Astrocyte (in vitro differentiated cells and primary cell): ENCODE measurements at regions not wholly inside any gene's neighbourhood (a gene's known extent, or its start where the extent isn't known, plus 50 kb on each side); places are given as distances from the start of the nearest gene placed in this dataset.
"Not testable (repeated sequence)": the region's sequence is repeated elsewhere in the genome, so short reads cannot be mapped to it uniquely, and the experiment has no call there.

ENCODE experiments used
- DNase-seq: peaks from one replicate; pipeline ENCODE4 v3.0.0-alpha.2; 2010; ENCODE audit warnings: low read depth
- FAIRE-seq: peaks from 2 replicates; lab custom pipeline; 2011; peaks lifted over from hg19 to GRCh38; lab: Jason Lieb, UNC
- H2AFZ ChIP-seq: 2 replicates; pipeline ENCODE4 v1.6.0; 2012; ENCODE audit warnings: low read depth, low read length, inconsistent platforms
- H3K27ac ChIP-seq: 2 replicates; pipeline ENCODE4 v1.5.1; 2011; ENCODE audit warnings: low read depth, low read length, inconsistent platforms
- H3K27me3 ChIP-seq: 2 replicates; pipeline ENCODE4 v1.6.0; 2011; ENCODE audit warnings: low read length, inconsistent platforms; ENCODE audit not compliant: insufficient read depth
- H3K36me3 ChIP-seq: 2 replicates; pipeline ENCODE4 v1.5.1; 2011; ENCODE audit warnings: low read length, inconsistent platforms; ENCODE audit not compliant: insufficient read depth
- H3K4me1 ChIP-seq: 2 replicates; pipeline ENCODE4 v1.5.1; 2011; ENCODE audit warnings: low read length, inconsistent platforms; ENCODE audit not compliant: insufficient read depth
- H3K4me2 ChIP-seq: 2 replicates; pipeline ENCODE4 v1.6.0; 2012; ENCODE audit warnings: low read length, inconsistent platforms
- H3K4me3 ChIP-seq: 2 replicates; pipeline ENCODE4 v1.5.1; 2011; ENCODE audit warnings: low read depth, mild to moderate bottlenecking, low read length, inconsistent platforms; ENCODE audit not compliant: insufficient read depth
- H3K79me2 ChIP-seq: 2 replicates; pipeline ENCODE4 v1.6.0; 2012; ENCODE audit warnings: mild to moderate bottlenecking, low read length, inconsistent platforms; ENCODE audit not compliant: insufficient read depth
- H3K9ac ChIP-seq: 2 replicates; pipeline ENCODE4 v1.6.0; 2012; ENCODE audit warnings: mild to moderate bottlenecking, low read length, inconsistent platforms
- H3K9me3 ChIP-seq: 2 replicates; pipeline ENCODE4 v1.5.1; 2012; ENCODE audit warnings: low read depth, mild to moderate bottlenecking, low read length, inconsistent platforms; ENCODE audit not compliant: insufficient read depth
- H4K20me1 ChIP-seq: 2 replicates; pipeline ENCODE4 v1.6.0; 2012; ENCODE audit warnings: low read length, inconsistent platforms; ENCODE audit not compliant: insufficient read depth
- H3K27ac Mint-ChIP-seq: one replicate; pipeline ENCODE4 v1.8.0; 2021; ENCODE audit warnings: mild to moderate bottlenecking, mixed read lengths; ENCODE audit not compliant: unreplicated experiment
- H3K27me3 Mint-ChIP-seq: one replicate; pipeline ENCODE4 v1.8.0; 2021; ENCODE audit warnings: low read depth, mixed read lengths; ENCODE audit not compliant: unreplicated experiment
- H3K36me3 Mint-ChIP-seq: one replicate; pipeline ENCODE4 v1.8.0; 2021; ENCODE audit warnings: low read depth, mixed read lengths; ENCODE audit not compliant: unreplicated experiment
- H3K4me1 Mint-ChIP-seq: one replicate; pipeline ENCODE4 v1.8.0; 2021; ENCODE audit warnings: low read depth, mixed read lengths; ENCODE audit not compliant: unreplicated experiment
- H3K4me3 Mint-ChIP-seq: one replicate; pipeline ENCODE4 v1.8.0; 2021; ENCODE audit warnings: mild to moderate bottlenecking, moderate library complexity, mixed read lengths; ENCODE audit not compliant: unreplicated experiment
- H3K9me3 Mint-ChIP-seq: one replicate; pipeline ENCODE4 v1.8.0; 2021; ENCODE audit warnings: mild to moderate bottlenecking, mixed read lengths; ENCODE audit not compliant: unreplicated experiment
- EZH2 ChIP-seq: IDR thresholded peaks from 2 replicates; pipeline ENCODE4 v1.6.1; 2012; ENCODE audit warnings: mild to moderate bottlenecking, low read length, inconsistent platforms; ENCODE audit not compliant: insufficient read depth
- TF ChIP-seq, protein P1 (sequence below): IDR thresholded peaks from 2 replicates; pipeline ENCODE4 v1.5.1; 2011; ENCODE audit warnings: low read depth, mild to moderate bottlenecking, inconsistent platforms, low read length, moderate library complexity; ENCODE audit not compliant: insufficient read depth

GRCh38 chrX:114272096-114272686 is 311.7 kb upstream of the HTR2C start:
- FAIRE-seq = peak; percentile 68

GRCh38 chrX:114270371-114270770 is 313.5 kb upstream of the HTR2C start:
- not testable (repeated sequence) for H3K36me3 ChIP-seq, H2AFZ ChIP-seq, H3K79me2 ChIP-seq, H4K20me1 ChIP-seq, H3K9me3 ChIP-seq, H3K4me3 ChIP-seq, H3K27ac Mint-ChIP-seq, H3K4me1 ChIP-seq, H3K9me3 Mint-ChIP-seq, H3K27me3 Mint-ChIP-seq, H3K9ac ChIP-seq, H3K27ac ChIP-seq, DNase-seq, FAIRE-seq, H3K36me3 Mint-ChIP-seq, H3K4me1 Mint-ChIP-seq, H3K4me2 ChIP-seq, H3K27me3 ChIP-seq, H3K4me3 Mint-ChIP-seq

More at GRCh38 chrX:114272096-114272686, 311.7 kb upstream of the HTR2C start:
- no peaks in the 10 kb centered on the region for H3K79me2 ChIP-seq
- H3K27ac ChIP-seq = no peak overlapping the region
- Mint-ChIP-seq H3K4me3 (no peak overlapping the region), H3K27me3 (no peaks in the 10 kb centered on the region), H3K36me3 (no peaks in the 10 kb centered on the region), H3K9me3 (peaks cover 2% of the 10 kb centered on the region), H3K27ac (no peak overlapping the region), H3K4me1 (peaks cover 7% of the 10 kb centered on the region)
- H2AFZ ChIP-seq = no peak overlapping the region
- TF ChIP-seq EZH2 = no peak
- TF ChIP-seq, protein P1, sequence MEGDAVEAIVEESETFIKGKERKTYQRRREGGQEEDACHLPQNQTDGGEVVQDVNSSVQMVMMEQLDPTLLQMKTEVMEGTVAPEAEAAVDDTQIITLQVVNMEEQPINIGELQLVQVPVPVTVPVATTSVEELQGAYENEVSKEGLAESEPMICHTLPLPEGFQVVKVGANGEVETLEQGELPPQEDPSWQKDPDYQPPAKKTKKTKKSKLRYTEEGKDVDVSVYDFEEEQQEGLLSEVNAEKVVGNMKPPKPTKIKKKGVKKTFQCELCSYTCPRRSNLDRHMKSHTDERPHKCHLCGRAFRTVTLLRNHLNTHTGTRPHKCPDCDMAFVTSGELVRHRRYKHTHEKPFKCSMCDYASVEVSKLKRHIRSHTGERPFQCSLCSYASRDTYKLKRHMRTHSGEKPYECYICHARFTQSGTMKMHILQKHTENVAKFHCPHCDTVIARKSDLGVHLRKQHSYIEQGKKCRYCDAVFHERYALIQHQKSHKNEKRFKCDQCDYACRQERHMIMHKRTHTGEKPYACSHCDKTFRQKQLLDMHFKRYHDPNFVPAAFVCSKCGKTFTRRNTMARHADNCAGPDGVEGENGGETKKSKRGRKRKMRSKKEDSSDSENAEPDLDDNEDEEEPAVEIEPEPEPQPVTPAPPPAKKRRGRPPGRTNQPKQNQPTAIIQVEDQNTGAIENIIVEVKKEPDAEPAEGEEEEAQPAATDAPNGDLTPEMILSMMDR = no peak
- DNase-seq = no peak
- no peak overlapping the region for H3K4me2 ChIP-seq
- H4K20me1 ChIP-seq = no peaks in the 10 kb centered on the region
- H3K9ac ChIP-seq = no peak overlapping the region
- no peaks in the 10 kb centered on the region for H3K27me3 ChIP-seq
- H3K4me1 ChIP-seq = no peaks in the 10 kb centered on the region
- H3K4me3 ChIP-seq = no peak overlapping the region
- no peaks in the 10 kb centered on the region for H3K36me3 ChIP-seq
- H3K9me3 ChIP-seq = no peaks in the 10 kb centered on the region

DNA sequence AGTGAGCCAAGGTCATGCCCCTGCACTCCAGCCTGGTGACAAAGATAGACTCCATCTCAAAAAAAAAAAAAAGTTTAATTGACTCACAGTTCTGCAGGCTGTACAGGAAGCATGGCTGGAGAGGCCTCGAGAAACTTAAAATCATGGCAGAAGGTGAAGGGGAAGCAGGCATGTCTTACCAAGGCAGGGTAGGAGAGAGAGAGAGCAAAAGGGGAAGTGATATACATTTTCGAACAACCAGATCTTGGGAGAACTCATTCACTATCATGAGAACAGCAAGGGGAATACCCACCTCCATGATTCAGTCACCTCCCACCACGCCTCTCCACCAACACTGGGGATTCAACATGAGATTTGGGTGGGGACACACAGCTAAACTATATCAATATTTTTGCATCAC is 315.2 kb upstream of the HTR2C start:
- H3K79me2 ChIP-seq = no peaks in the 10 kb centered on the region
- Mint-ChIP-seq H3K27me3 (no peaks in the 10 kb centered on the region), H3K27ac (no peak overlapping the region), H3K4me3 (no peak overlapping the region), H3K4me1 (peaks cover 10% of the 10 kb centered on the region), H3K36me3 (no peaks in the 10 kb centered on the region), H3K9me3 (peaks cover 2% of the 10 kb centered on the region)
- H3K27me3 ChIP-seq = no peaks in the 10 kb centered on the region
- no peak for DNase-seq
- H3K4me1 ChIP-seq = no peaks in the 10 kb centered on the region
- H3K4me2 ChIP-seq = no peak overlapping the region
- H3K4me3 ChIP-seq = no peak overlapping the region
- H3K9ac ChIP-seq = no peak overlapping the region
- TF ChIP-seq EZH2 = no peak
- TF ChIP-seq, protein P1 = no peak
- H3K36me3 ChIP-seq = no peaks in the 10 kb centered on the region
- no peak overlapping the region for H3K27ac ChIP-seq
- H2AFZ ChIP-seq = no peak overlapping the region
- no peaks in the 10 kb centered on the region for H4K20me1 ChIP-seq
- no peaks in the 10 kb centered on the region for H3K9me3 ChIP-seq
- peak; percentile 87 for FAIRE-seq
